ENCODE measurements at regions not wholly inside any gene's neighbourhood (a gene's known extent, or its start where the extent isn't known, plus 50 kb on each side); places are given as distances from the start of the nearest gene placed in this dataset.
"Not testable (repeated sequence)": the region's sequence is repeated elsewhere in the genome, so short reads cannot be mapped to it uniquely, and the experiment has no call there.

DNA sequence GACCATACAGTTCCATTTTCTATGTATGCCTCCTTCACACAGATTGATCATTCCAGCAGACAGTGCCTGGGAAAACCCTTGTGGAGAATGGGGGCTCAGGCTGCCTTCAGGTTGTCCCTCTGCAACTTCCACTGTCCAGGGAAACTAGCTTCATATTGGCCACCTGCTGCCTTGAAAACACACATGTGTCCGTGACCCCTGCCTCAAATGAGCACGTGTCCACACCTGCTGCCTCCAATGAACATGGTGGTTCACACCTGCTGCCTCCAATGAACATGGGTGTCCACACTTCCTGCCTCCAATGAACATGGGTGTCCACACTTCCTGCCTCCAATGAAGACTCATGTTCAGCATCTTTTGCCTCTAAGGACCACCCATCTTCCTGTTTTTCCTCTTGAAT lies 185.4 kb upstream of the ADCY2 start:
- no peak for DNase-seq (ENCODE audit: low read depth in 2 of 2)

DNA sequence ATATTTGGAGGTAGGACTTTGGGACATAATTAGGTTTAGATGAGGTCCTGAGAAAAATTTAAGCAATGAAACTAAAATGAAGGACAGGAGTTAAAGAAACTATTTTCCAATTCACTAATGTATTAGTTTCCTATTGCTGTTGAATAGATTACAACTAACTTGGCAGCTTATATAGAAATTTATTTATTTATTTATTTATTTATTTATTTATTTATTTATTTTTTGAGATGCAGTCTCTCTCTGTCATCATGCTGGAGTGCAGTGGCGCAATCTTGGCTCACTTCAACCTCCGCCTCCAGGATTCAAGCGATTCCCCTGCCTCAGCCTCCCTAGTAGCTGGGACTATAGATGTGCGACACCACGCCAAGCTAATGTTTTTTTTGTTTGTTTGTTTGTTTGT lies 182.4 kb upstream of the ADCY2 start:
- no peak for DNase-seq (ENCODE audit: low read depth in 2 of 2)

DNA sequence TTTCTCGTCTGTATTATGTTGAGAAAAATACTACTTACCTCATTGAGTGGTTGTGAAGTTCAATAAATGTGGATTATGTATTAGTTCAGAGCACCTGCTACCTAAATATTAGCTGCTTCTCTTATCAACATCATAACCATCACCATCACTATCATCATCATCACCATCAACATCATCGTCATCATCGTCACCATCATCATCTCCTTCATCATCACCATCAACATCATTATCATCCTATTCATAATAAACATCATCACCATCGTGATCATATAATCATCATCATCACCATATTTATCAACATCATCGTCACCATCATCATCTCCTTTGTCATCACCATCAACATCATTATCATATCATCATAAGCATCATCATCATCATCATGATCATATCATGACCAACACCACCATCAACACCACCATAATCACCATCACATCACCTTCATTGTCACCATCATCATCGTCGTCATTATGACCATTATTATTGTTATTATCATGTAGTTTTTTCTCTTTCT lies 181.0 kb upstream of the ADCY2 start:
- DNase-seq (ENCODE audit: low read depth in 2 of 2) = no peak

DNA sequence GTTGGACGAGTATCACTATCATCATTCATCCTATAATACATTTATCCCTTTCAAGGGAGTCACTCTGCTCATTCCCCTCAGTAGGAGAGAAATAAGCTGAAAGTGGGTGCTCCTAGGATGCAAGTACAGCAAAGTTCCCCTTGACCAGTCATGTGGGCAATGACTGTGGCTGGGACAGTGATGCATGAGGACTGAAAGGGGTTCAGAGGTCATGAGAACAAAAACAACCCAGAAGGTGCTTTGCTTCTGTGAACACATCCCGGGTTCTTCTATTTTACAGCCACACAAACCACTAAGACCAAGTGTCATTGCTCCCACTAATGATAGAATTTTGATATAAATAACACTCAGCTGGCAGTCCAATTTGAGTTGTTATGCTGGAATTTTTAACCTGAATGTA lies 177.8 kb upstream of the ADCY2 start:
- DNase-seq (ENCODE audit: low read depth in 2 of 2) = no peak

DNA sequence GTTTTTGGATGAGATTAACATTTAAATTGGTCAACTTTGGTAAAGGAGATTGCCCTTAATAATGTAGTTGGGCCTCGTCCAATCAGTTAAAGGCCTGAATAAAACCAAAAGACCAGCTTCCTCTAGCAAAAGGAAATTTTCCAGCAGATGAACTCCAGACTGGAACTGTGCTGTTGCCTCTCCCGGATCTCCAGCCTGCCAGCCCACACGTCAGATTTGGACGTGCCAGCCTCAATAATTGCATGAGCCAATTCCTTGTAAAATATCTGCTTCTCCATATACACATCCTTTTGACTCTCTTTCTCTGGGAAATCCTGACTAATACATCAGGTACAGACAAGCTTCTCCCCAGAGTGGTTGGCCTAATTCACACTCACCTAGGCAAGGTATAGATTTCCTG lies 175.8 kb upstream of the ADCY2 start:
- no peak for DNase-seq (ENCODE audit: low read depth in 2 of 2)

DNA sequence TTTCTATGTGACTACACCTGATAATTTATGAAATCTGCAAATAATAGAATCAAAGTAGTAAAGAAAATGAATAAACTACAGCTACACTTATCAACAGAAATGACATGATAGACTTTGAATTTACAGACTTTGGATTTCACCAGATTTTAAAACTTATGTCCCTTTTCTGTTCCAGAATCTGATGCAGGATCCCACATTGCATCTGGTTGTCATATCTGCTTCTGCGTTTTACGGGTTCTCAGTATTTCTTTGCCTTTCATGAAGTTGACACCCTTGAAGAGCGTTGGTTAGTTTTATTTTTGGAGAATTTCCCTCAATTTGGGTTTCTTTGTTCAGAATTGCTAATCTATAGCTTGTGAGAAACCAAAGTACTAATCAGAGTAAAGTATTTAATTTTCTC lies 174.9 kb upstream of the ADCY2 start:
- DNase-seq (ENCODE audit: low read depth in 2 of 2) = no peak

DNA sequence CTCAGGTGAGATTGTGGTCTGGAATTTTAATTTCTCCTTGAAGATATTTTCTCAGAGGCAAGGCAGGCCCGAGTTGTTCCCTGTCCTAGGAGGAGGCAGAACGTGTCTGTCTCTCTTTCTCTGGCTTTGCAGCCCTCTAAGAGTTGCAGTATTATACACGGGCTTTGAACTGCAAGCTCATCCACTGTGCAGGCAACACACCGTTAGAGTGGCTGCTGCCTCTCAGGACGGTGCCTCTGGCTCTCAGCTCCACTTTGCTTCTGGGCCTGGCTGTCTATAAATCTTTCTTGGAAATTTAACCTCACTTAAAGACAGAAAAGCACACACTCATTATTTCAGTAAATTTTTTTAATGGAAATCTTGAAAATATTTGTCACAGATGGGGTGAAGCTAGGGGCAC lies 170.1 kb upstream of the ADCY2 start:
- no peak for DNase-seq (ENCODE audit: low read depth in 2 of 2)

DNA sequence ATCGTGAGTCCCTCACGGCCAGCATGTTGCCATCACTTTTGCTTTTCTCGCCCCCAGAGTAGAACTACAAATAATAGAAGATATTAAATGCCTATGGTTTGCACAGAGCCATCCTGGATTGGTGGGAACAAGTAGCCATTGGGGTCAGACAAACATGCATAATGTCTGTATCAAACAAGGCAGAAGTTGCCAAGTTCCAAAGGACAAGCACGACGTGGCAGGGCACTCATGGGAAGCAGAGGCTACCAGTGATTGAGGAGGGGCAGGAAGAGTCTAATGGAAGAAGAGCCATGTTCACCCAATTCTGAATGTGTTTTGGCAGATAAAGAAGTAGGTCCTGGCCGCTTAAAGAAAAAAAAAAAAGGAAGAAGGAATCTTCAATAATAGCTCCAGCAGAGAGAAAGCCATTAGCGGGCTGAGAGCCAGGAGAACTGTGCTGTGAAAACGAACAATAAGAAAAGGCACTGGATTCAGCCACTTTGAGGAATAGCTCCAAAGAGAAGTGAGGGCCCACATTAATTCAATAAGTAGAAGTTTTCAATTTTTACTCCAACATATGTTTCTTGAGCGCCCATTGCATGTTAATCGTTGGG lies 153.7 kb upstream of the ADCY2 start:
- DNase-seq (ENCODE audit: low read depth in 2 of 2) = no peak

DNA sequence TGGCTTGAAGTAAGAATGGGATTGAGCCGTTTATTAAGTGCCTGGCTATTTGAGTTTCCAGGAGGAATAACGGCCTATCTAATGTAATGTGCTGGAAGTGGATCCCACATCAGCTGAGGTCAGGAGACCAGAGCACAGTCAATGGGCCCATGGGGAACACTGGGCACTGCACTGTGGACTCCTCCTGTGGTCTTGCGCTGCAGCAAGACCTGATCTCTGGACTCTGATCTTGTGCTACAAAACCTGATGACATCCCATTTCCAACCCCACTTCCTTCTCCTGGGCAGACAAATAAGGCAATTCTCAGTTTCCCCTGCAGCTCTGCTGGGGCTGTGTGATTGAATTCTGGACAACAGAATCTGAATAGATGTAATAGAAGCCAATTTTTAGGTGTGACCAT lies 151.7 kb upstream of the ADCY2 start:
- DNase-seq (ENCODE audit: low read depth in 2 of 2) = no peak

DNA sequence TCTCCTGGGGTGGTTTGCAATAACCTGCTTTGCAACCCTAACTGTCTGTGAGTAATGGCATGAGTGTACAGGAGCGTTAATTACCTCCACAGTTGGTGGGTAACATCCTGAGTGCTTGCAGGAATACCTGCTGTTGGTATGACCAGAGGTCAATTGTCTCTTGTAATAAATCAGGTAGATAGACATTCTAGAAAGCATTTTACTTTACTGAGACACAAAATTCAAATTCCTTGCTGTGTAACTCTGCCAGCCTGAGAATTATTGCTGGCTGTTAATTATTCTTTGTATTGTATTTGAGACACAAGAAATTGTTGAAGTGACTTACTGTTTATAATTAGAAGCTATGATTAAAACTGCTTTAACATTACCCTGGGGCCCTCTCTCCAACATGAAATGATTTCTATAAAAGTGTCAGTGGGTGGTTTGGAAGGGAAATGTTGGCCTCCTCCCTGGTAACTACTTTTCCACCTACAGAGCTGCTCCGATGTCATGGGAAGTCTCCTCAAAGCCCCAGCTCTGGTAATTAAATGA lies 150.8 kb upstream of the ADCY2 start:
- DNase-seq (ENCODE audit: low read depth in 2 of 2) = no peak

DNA sequence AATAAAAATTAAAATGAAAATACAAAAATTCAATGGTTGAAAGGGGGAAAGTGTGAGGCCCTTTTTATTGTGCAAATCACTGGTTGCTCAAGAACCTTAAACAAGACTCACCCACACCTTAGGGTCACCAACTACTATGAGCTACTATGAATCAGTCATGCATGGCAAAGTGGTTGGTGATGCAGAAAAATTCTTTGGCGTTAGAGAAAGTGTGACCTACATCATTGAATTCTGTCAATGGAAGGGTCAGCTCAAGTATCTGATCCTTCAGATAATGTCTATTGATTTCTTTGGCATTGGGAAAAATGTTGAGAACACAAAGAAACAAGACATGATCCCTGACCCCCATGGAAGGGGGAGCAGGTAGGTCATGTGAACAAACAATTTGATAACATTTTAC lies 149.7 kb upstream of the ADCY2 start:
- no peak for DNase-seq (ENCODE audit: low read depth in 2 of 2)

DNA sequence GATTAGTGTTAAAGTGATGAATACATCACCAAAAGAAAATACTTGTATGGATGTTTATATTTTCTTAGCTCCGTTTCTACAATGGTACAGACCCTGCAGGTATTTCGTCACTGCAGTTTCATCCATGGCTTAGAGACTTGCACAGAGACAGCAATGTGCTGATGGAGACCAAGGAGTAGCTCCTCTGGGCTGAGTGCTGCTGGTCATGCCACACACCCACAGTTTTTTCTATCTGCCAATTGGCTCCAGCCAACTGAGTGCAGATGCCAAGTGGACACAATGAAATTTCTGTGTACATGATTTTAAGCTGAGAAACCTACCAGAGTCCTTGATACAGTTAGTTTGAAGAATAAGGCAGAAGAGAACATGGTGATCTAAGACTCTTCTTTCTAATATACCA lies 145.9 kb upstream of the ADCY2 start:
- DNase-seq (ENCODE audit: low read depth in 2 of 2) = no peak

DNA sequence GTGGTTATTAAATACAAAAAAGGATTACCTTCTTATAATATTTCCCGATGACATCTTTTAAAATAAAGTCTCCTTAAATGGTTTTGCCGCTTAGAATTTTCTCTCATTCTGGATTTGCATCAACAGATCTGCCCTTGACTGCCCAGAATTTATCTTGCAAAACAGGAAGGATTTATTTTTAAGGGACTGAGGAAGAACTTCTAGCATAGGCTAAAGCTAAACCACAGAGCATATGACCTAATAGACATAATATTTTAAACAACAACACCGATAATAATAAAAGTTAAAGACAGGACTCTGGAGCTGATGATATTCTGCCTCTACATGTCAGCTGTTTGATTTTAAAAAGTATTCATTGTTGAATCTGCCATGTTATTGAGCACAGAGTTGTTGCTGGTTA lies 145.3 kb upstream of the ADCY2 start:
- DNase-seq (ENCODE audit: low read depth in 2 of 2) = no peak

DNA sequence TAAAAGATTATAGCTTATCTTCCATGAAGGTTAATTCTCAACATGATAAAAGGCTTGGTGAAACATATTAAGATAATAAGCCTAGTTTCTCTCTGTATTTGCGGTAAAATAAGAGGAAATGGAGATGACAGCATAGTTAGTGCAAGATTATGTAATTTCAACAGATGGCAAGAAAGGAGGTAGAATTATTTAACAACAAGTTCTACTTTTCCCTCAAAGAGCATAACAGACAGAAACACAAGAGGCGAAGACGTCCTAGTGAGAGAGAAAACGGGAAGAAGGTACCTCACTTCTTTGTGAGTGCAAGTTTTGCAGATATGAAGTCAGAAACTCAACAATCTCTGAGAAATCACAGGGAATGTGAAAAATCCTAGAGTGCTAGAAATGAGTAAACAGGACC lies 144.8 kb upstream of the ADCY2 start:
- no peak for DNase-seq (ENCODE audit: low read depth in 2 of 2)

DNA sequence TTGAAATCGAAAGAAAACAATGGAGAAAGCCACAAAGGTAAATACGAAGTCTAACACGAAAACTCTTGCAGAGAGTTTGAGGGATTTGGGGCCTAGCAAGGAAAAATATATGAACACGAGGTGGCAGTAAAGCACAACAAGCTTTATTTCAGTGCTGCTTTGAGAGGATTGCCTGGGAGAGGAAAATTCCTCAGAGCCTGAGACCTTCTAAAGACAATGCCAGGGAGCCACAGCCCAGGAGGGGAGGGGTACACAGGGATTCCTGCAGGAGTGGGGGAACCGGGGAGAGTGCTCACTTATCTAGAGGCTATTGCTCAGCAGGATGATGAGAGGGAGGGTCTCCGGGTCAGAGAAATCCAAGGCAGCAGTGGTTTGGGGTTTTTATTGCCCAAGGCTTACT lies 134.9 kb upstream of the ADCY2 start:
- no peak for DNase-seq (ENCODE audit: low read depth in 2 of 2)

DNA sequence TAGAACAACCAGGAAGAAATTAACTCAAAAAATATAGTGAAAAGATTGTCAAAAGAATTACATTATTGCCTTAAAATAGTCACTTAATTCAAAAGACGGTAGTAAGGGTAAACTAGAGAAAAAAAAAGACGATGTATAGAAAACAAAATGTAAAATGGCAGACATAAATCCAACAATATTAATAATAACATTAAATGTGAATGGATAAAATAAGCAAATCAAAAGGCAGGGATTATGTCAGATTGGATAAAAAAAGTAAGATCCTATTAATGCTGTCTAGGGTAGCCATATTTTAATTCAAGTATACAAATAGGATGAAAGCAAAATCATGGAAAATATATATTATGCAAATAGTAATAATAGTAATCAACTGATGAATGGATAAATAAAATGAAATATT lies 134.0 kb upstream of the ADCY2 start:
- DNase-seq (ENCODE audit: low read depth in 2 of 2) = no peak

DNA sequence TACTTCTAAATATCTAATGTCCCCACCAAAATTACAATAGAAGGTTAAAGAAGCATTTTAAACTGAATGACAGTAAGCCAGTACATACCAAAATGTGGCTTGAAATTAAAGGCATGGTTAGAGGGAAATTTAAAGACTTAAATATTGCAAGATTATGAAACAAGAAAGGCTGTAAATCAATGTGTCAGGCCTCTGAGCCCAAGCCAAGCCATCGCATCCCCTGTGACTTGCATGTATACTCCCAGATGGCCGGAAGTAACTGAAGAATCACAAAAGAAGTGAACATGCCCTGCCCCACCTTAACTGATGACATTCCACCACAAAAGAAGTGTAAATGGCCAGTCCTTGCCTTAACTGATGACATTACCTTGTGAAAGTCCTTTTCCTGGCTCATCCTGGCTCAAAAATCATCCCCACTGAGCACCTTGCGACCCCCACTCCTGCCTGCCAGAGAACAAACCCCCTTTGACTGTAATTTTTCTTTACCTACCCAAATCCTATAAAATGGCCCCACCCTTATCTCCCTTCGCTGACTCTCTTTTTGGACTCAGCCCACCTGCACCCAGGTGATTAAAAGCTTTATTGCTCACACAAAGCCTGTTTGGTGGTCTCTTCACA lies 132.4 kb upstream of the ADCY2 start:
- not testable (repeated sequence) for DNase-seq (ENCODE audit: low read depth in 2 of 2)

DNA sequence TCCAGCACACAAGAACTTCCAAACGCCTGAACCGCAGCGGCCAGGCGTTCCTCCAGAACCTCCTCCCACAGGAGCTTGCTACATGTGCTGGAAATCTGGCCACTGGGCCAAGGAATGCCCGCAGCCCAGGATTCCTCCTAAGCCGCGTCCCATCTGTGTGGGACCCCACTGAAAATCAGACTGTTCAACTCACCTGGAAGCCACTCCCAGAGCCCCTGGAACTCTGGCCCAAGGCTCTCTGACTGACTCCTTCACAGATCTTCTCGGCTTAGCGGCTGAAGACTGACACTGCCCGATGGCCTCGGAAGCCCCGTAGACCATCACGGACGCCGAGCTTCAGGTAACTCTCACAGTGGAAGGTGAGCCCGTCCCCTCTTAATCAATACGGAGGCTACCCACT lies 130.2 kb upstream of the ADCY2 start:
- not testable (repeated sequence) for DNase-seq (ENCODE audit: low read depth in 2 of 2)

DNA sequence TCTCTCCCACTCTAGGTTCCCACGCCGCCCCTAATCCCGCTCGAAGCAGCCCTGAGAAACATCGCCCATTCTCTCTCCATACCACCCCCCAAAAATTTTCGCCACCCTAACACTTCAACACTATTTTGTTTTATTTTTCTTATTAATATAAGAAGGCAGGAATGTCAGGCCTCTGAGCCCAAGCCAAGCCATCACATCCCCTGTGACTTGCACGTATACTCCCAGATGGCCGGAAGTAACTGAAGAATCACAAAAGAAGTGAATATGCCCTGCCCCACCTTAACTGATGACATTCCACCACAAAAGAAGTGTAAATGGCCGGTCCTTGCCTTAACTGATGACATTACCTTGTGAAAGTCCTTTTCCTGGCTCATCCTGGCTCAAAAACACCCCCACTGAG lies 127.2 kb upstream of the ADCY2 start:
- DNase-seq (ENCODE audit: low read depth in 2 of 2) = not testable (repeated sequence)

DNA sequence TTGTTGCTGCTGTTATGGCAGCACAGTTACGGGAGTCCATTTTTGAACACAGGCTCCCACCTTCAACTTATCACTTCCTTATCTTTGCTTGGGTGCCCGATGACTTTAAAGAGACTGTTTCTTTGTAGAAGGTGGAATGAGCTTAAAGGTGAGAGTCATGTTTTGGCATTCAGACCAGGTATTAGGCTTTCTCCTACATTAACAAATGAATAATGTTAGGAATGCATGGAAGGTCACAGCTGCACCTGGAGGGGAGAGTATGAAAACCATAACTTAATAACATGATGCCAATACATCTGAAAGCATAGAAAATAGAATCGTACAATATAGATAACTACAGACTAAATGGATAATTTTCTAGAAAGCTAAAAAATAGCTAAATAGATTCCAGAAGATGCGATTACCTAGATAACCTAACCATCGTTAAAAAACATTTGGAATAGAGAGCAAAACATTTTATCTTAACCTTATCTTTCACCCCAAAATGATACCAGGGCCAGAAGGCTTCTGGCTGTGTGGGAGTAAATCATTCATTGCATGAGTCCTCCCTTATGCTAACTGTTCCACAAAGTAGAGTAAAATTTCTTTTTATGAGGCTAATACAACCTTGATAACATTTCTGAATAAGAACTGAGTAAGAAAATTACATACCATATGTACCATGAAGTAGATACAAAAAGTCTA lies 126.2 kb upstream of the ADCY2 start:
- no peak for DNase-seq (ENCODE audit: low read depth in 2 of 2)

DNA sequence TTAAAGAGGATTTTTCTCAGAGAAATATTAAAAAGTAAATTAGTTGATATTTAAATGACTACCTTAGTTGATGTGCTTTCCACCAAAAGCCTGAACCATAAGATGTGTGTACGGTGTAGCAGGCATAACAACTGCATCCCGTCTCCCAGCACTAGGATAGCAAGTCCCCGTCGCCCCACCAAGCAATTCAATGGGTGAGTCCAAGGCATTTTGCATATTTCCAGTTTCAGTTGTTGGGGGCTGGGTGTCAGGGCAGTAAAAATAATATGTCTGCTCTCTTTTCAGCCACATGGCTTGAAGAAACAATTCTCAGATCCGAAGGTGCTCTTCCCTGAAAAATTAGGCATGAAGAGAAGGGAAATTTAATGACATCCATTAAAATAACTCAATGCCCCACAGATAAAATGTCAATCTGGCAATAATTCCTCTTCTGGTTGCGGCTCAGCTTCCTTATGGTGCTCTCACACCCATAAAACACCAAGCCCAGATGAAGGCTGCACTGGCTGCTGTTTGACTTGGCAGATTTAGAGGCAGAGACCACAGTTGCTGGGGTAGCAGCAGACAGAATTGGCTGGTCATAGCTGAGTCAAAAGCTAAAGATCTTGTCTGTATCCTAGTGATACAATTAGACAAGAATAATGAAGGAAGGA lies 124.4 kb upstream of the ADCY2 start:
- DNase-seq (ENCODE audit: low read depth in 2 of 2) = no peak

DNA sequence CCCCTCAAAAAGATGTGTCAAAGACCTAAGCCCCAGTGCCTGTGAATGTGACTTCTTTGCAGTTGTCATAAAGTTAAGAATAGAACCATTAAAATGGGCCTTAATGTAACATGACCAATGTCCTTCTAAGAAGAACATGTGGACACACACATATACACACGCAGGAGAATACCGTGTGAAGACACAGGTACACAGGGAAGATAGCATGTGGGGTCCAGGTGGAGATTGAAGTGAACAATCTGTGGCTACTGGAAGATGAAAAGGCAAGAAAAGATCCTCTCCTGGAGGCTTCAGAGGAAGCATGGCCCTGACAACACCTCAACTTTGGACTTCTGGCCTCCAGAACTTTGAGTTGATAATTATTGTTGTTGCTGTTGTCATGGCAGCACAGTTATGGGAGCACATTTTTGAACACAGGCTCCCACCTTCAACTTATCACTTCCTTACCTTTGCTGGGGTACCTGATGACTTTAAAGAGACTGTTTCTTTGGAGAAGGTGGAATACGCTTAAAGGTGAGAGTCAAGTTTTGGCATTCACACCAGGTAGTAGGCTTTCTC lies 123.5 kb upstream of the ADCY2 start:
- no peak for DNase-seq (ENCODE audit: low read depth in 2 of 2)

Data from stimulated activated CD8-positive, alpha-beta memory T cell treated with anti-CD3 and anti-CD28 coated beads, Interleukin-7, amount 100 ng/mL, for 4 hours (primary cell).